SKM-1 (cell line): ENCODE measurements at regions not wholly inside any gene's neighbourhood (a gene's known extent, or its start where the extent isn't known, plus 50 kb on each side); places are given as distances from the start of the nearest gene placed in this dataset.
A peak's percentile ranks its signal among the peaks of the same experiment; 100 is the strongest.
"Not testable (repeated sequence)": the region's sequence is repeated elsewhere in the genome, so short reads cannot be mapped to it uniquely, and the experiment has no call there.

Experiments used
- DNase-seq: peaks from one replicate; lab custom pipeline; 2025; ENCODE audit not compliant: unreplicated experiment; lab: John Stamatoyannopoulos, UW

- DNase-seq, result no peak
These were observed 84.0 kb downstream of the FMO4 start for GRCh38 chr1:171397851-171398469.

- no peak for DNase-seq
These were observed 81.9 kb upstream of the PRRC2C start for GRCh38 chr1:171403393-171403792.

- DNase-seq, result no peak
These were observed 80.0 kb upstream of the PRRC2C start for GRCh38 chr1:171405391-171405714.

- DNase-seq, result not testable (repeated sequence)
These were observed 71.8 kb upstream of the PRRC2C start for GRCh38 chr1:171413557-171413956.

- no peak for DNase-seq
These were observed 66.8 kb upstream of the PRRC2C start for GRCh38 chr1:171418546-171418945.

GRCh38 chr1:171420810-171421209 lies 64.5 kb upstream of the PRRC2C start:
- no peak for DNase-seq

GRCh38 chr1:171421413-171422020 lies 63.8 kb upstream of the PRRC2C start:
- DNase-seq, result no peak

- DNase-seq, result no peak
These were observed 62.8 kb upstream of the PRRC2C start for GRCh38 chr1:171422511-171422910.

- no peak for DNase-seq
These were observed 60.8 kb upstream of the PRRC2C start for GRCh38 chr1:171424494-171424893.

GRCh38 chr1:171426645-171427044 lies 58.7 kb upstream of the PRRC2C start:
- no peak for DNase-seq

- no peak for DNase-seq
These were observed 57.4 kb upstream of the PRRC2C start for GRCh38 chr1:171427852-171428471.

- peak; percentile 59 for DNase-seq
These were observed 56.2 kb upstream of the PRRC2C start for GRCh38 chr1:171429137-171429536.

GRCh38 chr1:171431994-171432393 lies 53.3 kb upstream of the PRRC2C start:
- DNase-seq, result no peak

- DNase-seq, result no peak
These were observed 52.9 kb upstream of the PRRC2C start for GRCh38 chr1:171432473-171432872.

- no peak for DNase-seq
These were observed 51.9 kb upstream of the PRRC2C start for GRCh38 chr1:171433451-171433850.

- peak; percentile 62 for DNase-seq
These were observed 50.5 kb upstream of the PRRC2C start for GRCh38 chr1:171434717-171435346.
